ENCODE measurements at regions not wholly inside any gene's neighbourhood (a gene's known extent, or its start where the extent isn't known, plus 50 kb on each side); places are given as distances from the start of the nearest gene placed in this dataset.

DNA sequence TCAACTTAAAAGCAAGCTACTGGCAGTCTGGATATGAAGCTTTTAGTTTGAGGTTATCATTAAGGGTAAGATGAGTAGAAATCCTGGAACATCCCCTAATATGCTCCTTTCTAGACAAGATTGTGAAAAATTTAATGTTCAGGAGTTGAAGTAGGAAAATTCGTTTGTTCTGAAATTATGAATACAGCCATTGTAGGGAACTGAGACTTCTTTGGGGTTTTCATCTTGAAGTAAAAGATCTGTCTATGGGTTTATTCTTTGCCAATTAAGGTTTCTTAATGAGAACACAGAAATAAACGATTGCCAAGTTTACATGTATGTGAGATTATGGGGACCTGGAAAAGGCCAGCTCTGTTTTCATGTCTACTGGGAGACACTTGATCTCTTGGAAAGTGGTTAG, 225.6 kb upstream of the MOCS1 start:
- Histone ChIP-seq H3K4me3 (replicated peaks in 1 of 3; ENCODE audit: insufficient read depth in 1 of 3, low read depth in 2 of 3, low read length in 3 of 3) (no peak overlapping the region), H3K27me3 (ENCODE audit: control insufficient read depth in 1 of 2, insufficient read depth in 2 of 2, low read length in 2 of 2) (no peaks in the 10 kb centered on the region), H3K9me3 (ENCODE audit: low read length) (peaks cover 37% of the 10 kb centered on the region; the same call in 1 of the 2 replicates), H3K27ac (ENCODE audit: extremely low read length, insufficient read depth, low read length) (no peak overlapping the region), H3K79me2 (ENCODE audit: insufficient read depth, low read length) (no peaks in the 10 kb centered on the region), H3K4me2 (ENCODE audit: low read depth, low read length) (no peak overlapping the region), H4K20me1 (ENCODE audit: insufficient read depth, low read length) (no peaks in the 10 kb centered on the region), H3K9ac (ENCODE audit: insufficient read depth, low read depth, low read length) (no peak overlapping the region), H3K4me1 (ENCODE audit: insufficient read depth, low read length) (no peaks in the 10 kb centered on the region), H2AFZ (ENCODE audit: low read length) (no peak overlapping the region), H3K36me3 (replicated peaks in 1 of 2; ENCODE audit: control insufficient read depth in 1 of 2, insufficient read depth in 2 of 2, low read length in 2 of 2) (no peaks in the 10 kb centered on the region)
- CTCF ChIA-PET (ENCODE audit: low intra/inter-chr PET ratio, low total read pairs): no interaction called here
- FAIRE-seq: no peak
- WGBS (ENCODE audit: low lambda C conversion rate): 0% methylated on average over 2 of the region's 2 CpGs
- BruUV-seq (replicated peaks): no TSS peak
- in situ Hi-C loops (cut with HindIII; ENCODE audit: extremely low pct_ligation_motif_present, low pct_unique_long_range_greater_than_20kb): no loop called here
- POLR2A ChIA-PET: no interaction called here
- no peak for DNase-seq (ENCODE audit: low spot score)
- intact Hi-C loops (cut with micrococcal nuclease; ENCODE audit: unreplicated experiment): no loop called here
- TF ChIP-seq, protein P1, sequence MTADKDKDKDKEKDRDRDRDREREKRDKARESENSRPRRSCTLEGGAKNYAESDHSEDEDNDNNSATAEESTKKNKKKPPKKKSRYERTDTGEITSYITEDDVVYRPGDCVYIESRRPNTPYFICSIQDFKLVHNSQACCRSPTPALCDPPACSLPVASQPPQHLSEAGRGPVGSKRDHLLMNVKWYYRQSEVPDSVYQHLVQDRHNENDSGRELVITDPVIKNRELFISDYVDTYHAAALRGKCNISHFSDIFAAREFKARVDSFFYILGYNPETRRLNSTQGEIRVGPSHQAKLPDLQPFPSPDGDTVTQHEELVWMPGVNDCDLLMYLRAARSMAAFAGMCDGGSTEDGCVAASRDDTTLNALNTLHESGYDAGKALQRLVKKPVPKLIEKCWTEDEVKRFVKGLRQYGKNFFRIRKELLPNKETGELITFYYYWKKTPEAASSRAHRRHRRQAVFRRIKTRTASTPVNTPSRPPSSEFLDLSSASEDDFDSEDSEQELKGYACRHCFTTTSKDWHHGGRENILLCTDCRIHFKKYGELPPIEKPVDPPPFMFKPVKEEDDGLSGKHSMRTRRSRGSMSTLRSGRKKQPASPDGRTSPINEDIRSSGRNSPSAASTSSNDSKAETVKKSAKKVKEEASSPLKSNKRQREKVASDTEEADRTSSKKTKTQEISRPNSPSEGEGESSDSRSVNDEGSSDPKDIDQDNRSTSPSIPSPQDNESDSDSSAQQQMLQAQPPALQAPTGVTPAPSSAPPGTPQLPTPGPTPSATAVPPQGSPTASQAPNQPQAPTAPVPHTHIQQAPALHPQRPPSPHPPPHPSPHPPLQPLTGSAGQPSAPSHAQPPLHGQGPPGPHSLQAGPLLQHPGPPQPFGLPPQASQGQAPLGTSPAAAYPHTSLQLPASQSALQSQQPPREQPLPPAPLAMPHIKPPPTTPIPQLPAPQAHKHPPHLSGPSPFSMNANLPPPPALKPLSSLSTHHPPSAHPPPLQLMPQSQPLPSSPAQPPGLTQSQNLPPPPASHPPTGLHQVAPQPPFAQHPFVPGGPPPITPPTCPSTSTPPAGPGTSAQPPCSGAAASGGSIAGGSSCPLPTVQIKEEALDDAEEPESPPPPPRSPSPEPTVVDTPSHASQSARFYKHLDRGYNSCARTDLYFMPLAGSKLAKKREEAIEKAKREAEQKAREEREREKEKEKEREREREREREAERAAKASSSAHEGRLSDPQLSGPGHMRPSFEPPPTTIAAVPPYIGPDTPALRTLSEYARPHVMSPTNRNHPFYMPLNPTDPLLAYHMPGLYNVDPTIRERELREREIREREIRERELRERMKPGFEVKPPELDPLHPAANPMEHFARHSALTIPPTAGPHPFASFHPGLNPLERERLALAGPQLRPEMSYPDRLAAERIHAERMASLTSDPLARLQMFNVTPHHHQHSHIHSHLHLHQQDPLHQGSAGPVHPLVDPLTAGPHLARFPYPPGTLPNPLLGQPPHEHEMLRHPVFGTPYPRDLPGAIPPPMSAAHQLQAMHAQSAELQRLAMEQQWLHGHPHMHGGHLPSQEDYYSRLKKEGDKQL (CRISPR knock-in tag; IDR thresholded peaks at IDR 0.05; ENCODE audit: low read depth): no peak
- TF ChIP-seq ZC3H13 (CRISPR knock-in tag; IDR thresholded peaks at IDR 0.05): no peak
- TF ChIP-seq, protein P2, sequence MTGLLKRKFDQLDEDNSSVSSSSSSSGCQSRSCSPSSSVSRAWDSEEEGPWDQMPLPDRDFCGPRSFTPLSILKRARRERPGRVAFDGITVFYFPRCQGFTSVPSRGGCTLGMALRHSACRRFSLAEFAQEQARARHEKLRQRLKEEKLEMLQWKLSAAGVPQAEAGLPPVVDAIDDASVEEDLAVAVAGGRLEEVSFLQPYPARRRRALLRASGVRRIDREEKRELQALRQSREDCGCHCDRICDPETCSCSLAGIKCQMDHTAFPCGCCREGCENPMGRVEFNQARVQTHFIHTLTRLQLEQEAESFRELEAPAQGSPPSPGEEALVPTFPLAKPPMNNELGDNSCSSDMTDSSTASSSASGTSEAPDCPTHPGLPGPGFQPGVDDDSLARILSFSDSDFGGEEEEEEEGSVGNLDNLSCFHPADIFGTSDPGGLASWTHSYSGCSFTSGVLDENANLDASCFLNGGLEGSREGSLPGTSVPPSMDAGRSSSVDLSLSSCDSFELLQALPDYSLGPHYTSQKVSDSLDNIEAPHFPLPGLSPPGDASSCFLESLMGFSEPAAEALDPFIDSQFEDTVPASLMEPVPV (CRISPR knock-in tag; IDR thresholded peaks at IDR 0.05): no peak
- TF ChIP-seq KDM5B (CRISPR knock-in tag; IDR thresholded peaks at IDR 0.05; ENCODE audit: borderline replicate concordance): no peak
- TF ChIP-seq ZNF180 (CRISPR knock-in tag; IDR thresholded peaks at IDR 0.05; ENCODE audit: borderline replicate concordance, low read depth): no peak
- TF ChIP-seq RELA (CRISPR knock-in tag; IDR thresholded peaks at IDR 0.05): no peak
- TF ChIP-seq CBX5 (CRISPR knock-in tag; IDR thresholded peaks at IDR 0.05; ENCODE audit: borderline replicate concordance): no peak
- no peak for TF ChIP-seq ELF3 (CRISPR knock-in tag; IDR thresholded peaks at IDR 0.05)
- TF ChIP-seq, protein P3, sequence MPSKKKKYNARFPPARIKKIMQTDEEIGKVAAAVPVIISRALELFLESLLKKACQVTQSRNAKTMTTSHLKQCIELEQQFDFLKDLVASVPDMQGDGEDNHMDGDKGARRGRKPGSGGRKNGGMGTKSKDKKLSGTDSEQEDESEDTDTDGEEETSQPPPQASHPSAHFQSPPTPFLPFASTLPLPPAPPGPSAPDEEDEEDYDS (CRISPR knock-in tag; IDR thresholded peaks at IDR 0.05): no peak
- no peak for ATAC-seq
